ENCODE measurements at regions not wholly inside any gene's neighbourhood (a gene's known extent, or its start where the extent isn't known, plus 50 kb on each side); places are given as distances from the start of the nearest gene placed in this dataset.

DNA sequence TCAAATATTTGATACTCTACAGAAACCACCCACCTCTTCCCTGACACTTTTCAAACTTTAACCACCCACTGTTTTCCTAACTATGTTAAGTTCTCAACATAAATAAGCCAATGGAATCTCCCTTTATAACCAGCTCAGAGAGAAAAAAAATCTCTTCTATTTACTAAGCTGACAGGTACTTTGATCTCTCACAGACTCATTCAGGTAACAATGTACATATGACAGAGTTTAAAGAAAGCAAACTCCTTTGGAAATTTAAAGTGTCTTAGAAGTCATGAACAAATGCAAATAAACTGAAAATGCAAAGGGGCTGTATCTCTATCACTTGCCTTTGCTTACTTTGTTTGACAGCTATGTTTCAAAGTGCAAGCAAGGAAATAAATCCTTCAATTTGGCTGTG is 109.3 kb downstream of the KLF12 start (continued):
- TF ChIP-seq, protein P1, sequence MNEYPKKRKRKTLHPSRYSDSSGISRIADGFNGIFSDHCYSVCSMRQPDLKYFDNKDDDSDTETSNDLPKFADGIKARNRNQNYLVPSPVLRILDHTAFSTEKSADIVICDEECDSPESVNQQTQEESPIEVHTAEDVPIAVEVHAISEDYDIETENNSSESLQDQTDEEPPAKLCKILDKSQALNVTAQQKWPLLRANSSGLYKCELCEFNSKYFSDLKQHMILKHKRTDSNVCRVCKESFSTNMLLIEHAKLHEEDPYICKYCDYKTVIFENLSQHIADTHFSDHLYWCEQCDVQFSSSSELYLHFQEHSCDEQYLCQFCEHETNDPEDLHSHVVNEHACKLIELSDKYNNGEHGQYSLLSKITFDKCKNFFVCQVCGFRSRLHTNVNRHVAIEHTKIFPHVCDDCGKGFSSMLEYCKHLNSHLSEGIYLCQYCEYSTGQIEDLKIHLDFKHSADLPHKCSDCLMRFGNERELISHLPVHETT (tag by site-specific recombination; IDR thresholded peaks at IDR 0.05), result no peak
- TF ChIP-seq, protein P2, sequence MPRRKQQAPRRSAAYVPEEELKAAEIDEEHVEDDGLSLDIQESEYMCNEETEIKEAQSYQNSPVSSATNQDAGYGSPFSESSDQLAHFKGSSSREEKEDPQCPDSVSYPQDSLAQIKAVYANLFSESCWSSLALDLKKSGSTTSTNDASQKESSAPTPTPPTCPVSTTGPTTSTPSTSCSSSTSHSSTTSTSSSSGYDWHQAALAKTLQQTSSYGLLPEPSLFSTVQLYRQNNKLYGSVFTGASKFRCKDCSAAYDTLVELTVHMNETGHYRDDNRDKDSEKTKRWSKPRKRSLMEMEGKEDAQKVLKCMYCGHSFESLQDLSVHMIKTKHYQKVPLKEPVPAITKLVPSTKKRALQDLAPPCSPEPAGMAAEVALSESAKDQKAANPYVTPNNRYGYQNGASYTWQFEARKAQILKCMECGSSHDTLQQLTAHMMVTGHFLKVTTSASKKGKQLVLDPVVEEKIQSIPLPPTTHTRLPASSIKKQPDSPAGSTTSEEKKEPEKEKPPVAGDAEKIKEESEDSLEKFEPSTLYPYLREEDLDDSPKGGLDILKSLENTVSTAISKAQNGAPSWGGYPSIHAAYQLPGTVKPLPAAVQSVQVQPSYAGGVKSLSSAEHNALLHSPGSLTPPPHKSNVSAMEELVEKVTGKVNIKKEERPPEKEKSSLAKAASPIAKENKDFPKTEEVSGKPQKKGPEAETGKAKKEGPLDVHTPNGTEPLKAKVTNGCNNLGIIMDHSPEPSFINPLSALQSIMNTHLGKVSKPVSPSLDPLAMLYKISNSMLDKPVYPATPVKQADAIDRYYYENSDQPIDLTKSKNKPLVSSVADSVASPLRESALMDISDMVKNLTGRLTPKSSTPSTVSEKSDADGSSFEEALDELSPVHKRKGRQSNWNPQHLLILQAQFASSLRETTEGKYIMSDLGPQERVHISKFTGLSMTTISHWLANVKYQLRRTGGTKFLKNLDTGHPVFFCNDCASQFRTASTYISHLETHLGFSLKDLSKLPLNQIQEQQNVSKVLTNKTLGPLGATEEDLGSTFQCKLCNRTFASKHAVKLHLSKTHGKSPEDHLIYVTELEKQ (tag by site-specific recombination; IDR thresholded peaks at IDR 0.05; ENCODE audit: borderline replicate concordance), result no peak
- no peak for TF ChIP-seq ZNF664 (tag by site-specific recombination; IDR thresholded peaks at IDR 0.05)

DNA sequence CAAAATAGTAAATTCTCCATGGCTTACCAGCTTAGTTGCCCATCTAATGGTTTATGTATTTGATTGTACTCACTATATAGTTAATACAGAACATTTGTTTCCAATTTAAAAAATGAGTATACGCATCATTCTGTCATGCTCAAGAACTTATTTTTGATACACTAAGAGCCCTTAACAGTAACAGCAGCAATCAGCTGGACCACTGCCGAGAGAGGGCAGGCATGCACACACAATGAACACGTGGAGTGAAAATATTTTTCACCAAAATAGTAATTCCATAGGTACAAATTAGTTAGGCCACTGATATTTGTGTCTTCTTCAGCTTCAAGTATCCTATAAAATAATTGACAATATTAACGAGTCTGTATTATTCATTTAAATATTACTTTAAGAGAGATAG is 109.9 kb downstream of the KLF12 start:
- Histone ChIP-seq H3K9me3 (ENCODE audit: control insufficient read depth, insufficient read depth, low read depth, low read length) (no peaks in the 10 kb centered on the region), H3K36me3 (ENCODE audit: control insufficient read depth in 2 of 2, insufficient read depth in 1 of 2, low read length in 2 of 2) (peaks cover 0 to 6% of the 10 kb centered on the region in 2 experiments; a peak in 1 of 3 replicates), H3K27ac (ENCODE audit: extremely low read depth, low read depth, low read length) (no peak overlapping the region), H3K4me1 (ENCODE audit: control insufficient read depth, insufficient read depth, low read length) (no peaks in the 10 kb centered on the region), H3K4me3 (ENCODE audit: low read depth, low read length) (no peak overlapping the region)
- TF ChIP-seq TCF7L2 (IDR thresholded peaks at IDR 0.05; ENCODE audit: borderline replicate concordance, low read depth, low read length) (no peak), ZNF223 (tag by site-specific recombination; IDR thresholded peaks at IDR 0.05) (no peak), ZNF132 (tag by site-specific recombination; IDR thresholded peaks at IDR 0.05; ENCODE audit: borderline replicate concordance) (no peak), ZNF624 (tag by site-specific recombination; IDR thresholded peaks at IDR 0.05) (no peak), MYNN (tag by site-specific recombination; IDR thresholded peaks at IDR 0.05; ENCODE audit: borderline replicate concordance) (no peak), ZNF391 (tag by site-specific recombination; IDR thresholded peaks at IDR 0.05; ENCODE audit: borderline replicate concordance, low read depth) (no peak)
- TF ChIP-seq, protein P3, sequence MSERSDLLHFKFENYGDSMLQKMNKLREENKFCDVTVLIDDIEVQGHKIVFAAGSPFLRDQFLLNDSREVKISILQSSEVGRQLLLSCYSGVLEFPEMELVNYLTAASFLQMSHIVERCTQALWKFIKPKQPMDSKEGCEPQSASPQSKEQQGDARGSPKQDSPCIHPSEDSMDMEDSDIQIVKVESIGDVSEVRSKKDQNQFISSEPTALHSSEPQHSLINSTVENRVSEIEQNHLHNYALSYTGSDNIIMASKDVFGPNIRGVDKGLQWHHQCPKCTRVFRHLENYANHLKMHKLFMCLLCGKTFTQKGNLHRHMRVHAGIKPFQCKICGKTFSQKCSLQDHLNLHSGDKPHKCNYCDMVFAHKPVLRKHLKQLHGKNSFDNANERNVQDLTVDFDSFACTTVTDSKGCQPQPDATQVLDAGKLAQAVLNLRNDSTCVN (tag by site-specific recombination; optimal IDR thresholded peaks at IDR 0.05), result no peak
- POLR2A ChIA-PET, result no interaction called here
- CTCF ChIA-PET, result interaction anchor here (0.6 kb wide), 1 partner anchor 112 kb away, joined by 3 read pairs; no protein-coding TSS in a partner anchor

DNA sequence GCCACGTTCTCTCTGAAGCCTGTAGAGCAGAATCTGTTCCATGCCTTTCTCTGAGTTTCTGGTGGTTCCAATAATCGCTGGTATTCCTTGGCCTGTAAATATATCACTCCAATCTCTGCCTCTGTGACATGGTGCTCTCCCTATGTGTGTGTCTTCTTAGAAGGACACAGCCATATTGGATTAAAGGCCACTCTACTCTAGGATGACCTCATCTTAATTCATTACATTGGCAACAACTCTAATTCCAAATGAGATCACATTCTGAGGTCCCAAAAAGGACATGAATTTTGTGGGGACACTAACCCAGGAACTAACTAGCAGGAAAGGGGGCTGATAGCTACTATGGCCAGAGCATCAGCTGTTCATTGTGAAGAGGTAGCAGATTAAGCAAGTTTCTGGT is 110.7 kb downstream of the KLF12 start:
- no peaks in the 10 kb centered on the region for H3K4me1 ChIP-seq (ENCODE audit: control insufficient read depth, insufficient read depth, low read length)
- ChIA-PET POLR2A (no interaction called here), CTCF (no interaction called here)
- no peak overlapping the region for H3K4me3 ChIP-seq (ENCODE audit: low read depth, low read length)
- no peaks in the 10 kb centered on the region for H3K9me3 ChIP-seq (ENCODE audit: control insufficient read depth, insufficient read depth, low read depth, low read length)
- no peak for TF ChIP-seq ZFHX2 (tag by site-specific recombination; conservative IDR thresholded peaks at IDR 0.05)
- no peak for TF ChIP-seq ZNF37A (tag by site-specific recombination; IDR thresholded peaks at IDR 0.05)
- no peak for TF ChIP-seq ZNF510 (tag by site-specific recombination; IDR thresholded peaks at IDR 0.05; ENCODE audit: insufficient replicate concordance)
- H3K36me3 ChIP-seq (ENCODE audit: control insufficient read depth in 2 of 2, insufficient read depth in 1 of 2, low read length in 2 of 2), result peaks cover 0 to 6% of the 10 kb centered on the region in 2 experiments; a peak in 1 of 3 replicates
- H3K27ac ChIP-seq (ENCODE audit: extremely low read depth, low read depth, low read length), result no peak overlapping the region

DNA sequence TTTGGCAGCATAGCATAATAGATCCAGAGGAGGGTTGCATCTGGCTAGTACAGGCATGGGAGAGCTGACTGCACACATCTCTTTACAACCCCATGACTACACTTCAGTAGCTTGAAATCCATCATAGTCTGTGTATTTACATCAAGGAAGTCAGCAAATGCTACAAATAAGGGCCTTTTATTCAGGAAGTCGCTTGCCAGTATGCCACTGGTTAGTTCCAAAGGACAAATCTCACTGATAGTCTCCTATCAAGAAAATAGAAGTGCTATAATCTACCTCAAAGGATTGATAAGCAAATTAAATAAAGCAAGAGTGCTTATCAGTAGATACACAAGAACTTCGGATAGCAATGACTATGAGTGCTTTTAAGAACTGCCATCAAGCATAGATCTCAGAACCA is 112.7 kb downstream of the KLF12 start:
- ChIA-PET CTCF (interaction anchor here (0.6 kb wide), 1 partner anchor 155 kb away, joined by 3 read pairs; no protein-coding TSS in a partner anchor), POLR2A (no interaction called here)
- Histone ChIP-seq H3K36me3 (ENCODE audit: control insufficient read depth in 2 of 2, insufficient read depth in 1 of 2, low read length in 2 of 2) (peaks cover 0 to 6% of the 10 kb centered on the region in 2 experiments; a peak in 1 of 3 replicates), H3K27ac (ENCODE audit: extremely low read depth, low read depth, low read length) (no peak overlapping the region), H3K4me1 (ENCODE audit: control insufficient read depth, insufficient read depth, low read length) (no peaks in the 10 kb centered on the region), H3K9me3 (ENCODE audit: control insufficient read depth, insufficient read depth, low read depth, low read length) (no peaks in the 10 kb centered on the region), H3K4me3 (ENCODE audit: low read depth, low read length) (no peak overlapping the region)
- no peak for TF ChIP-seq HOXD13 (CRISPR knock-in tag; IDR thresholded peaks at IDR 0.05; ENCODE audit: borderline replicate concordance)
- no peak for TF ChIP-seq ZNF169 (tag by site-specific recombination; IDR thresholded peaks at IDR 0.05)
- TF ChIP-seq ZNF530 (tag by site-specific recombination; IDR thresholded peaks at IDR 0.05; ENCODE audit: low read depth), result no peak
- no peak for TF ChIP-seq FEZF1 (tag by site-specific recombination; IDR thresholded peaks at IDR 0.05)
- no peak for TF ChIP-seq ZNF335 (tag by site-specific recombination; conservative IDR thresholded peaks at IDR 0.05)
- TF ChIP-seq ZNF596 (tag by site-specific recombination; IDR thresholded peaks at IDR 0.05), result no peak
- TF ChIP-seq ZNF112 (tag by site-specific recombination; IDR thresholded peaks at IDR 0.05), result no peak
- TF ChIP-seq SP2 (tag by site-specific recombination; IDR thresholded peaks at IDR 0.05), result no peak
- TF ChIP-seq ZEB2 (tag by site-specific recombination; IDR thresholded peaks at IDR 0.05), result no peak
- no peak for TF ChIP-seq ZNF548 (tag by site-specific recombination; IDR thresholded peaks at IDR 0.05)
- no peak for TF ChIP-seq ZBTB7A (tag by site-specific recombination; IDR thresholded peaks at IDR 0.05; ENCODE audit: low read depth)
- TF ChIP-seq, protein P4, sequence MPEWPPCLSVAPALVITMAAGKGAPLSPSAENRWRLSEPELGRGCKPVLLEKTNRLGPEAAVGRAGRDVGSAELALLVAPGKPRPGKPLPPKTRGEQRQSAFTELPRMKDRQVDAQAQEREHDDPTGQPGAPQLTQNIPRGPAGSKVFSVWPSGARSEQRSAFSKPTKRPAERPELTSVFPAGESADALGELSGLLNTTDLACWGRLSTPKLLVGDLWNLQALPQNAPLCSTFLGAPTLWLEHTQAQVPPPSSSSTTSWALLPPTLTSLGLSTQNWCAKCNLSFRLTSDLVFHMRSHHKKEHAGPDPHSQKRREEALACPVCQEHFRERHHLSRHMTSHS (tag by site-specific recombination; IDR thresholded peaks at IDR 0.05), result no peak

Data from HEK293 (cell line).